ENCODE measurements at regions not wholly inside any gene's neighbourhood (a gene's known extent, or its start where the extent isn't known, plus 50 kb on each side); places are given as distances from the start of the nearest gene placed in this dataset.

GRCh38 chr3:69441040-69441439 lies 55.2 kb upstream of the FRMD4B start:
- no peak overlapping the region for H3K4me3 ChIP-seq
- H3K4me1 ChIP-seq, result peaks cover 0 to 5% (median 0%) of the 10 kb centered on the region in 4 donors
- H3K36me3 ChIP-seq, result no peaks in the 10 kb centered on the region
- TF ChIP-seq, protein P1, sequence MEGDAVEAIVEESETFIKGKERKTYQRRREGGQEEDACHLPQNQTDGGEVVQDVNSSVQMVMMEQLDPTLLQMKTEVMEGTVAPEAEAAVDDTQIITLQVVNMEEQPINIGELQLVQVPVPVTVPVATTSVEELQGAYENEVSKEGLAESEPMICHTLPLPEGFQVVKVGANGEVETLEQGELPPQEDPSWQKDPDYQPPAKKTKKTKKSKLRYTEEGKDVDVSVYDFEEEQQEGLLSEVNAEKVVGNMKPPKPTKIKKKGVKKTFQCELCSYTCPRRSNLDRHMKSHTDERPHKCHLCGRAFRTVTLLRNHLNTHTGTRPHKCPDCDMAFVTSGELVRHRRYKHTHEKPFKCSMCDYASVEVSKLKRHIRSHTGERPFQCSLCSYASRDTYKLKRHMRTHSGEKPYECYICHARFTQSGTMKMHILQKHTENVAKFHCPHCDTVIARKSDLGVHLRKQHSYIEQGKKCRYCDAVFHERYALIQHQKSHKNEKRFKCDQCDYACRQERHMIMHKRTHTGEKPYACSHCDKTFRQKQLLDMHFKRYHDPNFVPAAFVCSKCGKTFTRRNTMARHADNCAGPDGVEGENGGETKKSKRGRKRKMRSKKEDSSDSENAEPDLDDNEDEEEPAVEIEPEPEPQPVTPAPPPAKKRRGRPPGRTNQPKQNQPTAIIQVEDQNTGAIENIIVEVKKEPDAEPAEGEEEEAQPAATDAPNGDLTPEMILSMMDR (IDR thresholded peaks at IDR 0.05), result no peak
- TF ChIP-seq POLR2A (IDR thresholded peaks at IDR 0.05) (no peak), POLR2AphosphoS5 (IDR thresholded peaks at IDR 0.05) (no peak)
- intact Hi-C loops (cut with DNase I; ENCODE audit: low total_unique reads), result no loop called here
- no peaks in the 10 kb centered on the region for H3K9me3 ChIP-seq
- in situ Hi-C loops (cut with MboI; ENCODE audit: low pct_ligation_motif_present in 1 of 4, low pct_unique_long_range_greater_than_20kb in 1 of 4, low sequenced_read_pairs in 3 of 4), result loop anchor here (10.0 to 25.0 kb wide), 2 partner anchors 221 to 224 kb away; no protein-coding TSS in a partner anchor
- H3K27me3 ChIP-seq, result no peaks in the 10 kb centered on the region
- no peak overlapping the region for H3K27ac ChIP-seq
- 82% methylated on average over 1 of the region's 1 CpG; no CpG with 5 or more reads in 1 of the 2 donors for WGBS, 2 donors (ENCODE audit: low coverage in 1 of 2)
- no peak for DNase-seq

GRCh38 chr3:69439643-69440270 lies 53.9 kb upstream of the FRMD4B start:
- Histone ChIP-seq H3K4me3 (no peak overlapping the region), H3K27ac (no peak overlapping the region), H3K27me3 (no peaks in the 10 kb centered on the region), H3K36me3 (no peaks in the 10 kb centered on the region), H3K9me3 (no peaks in the 10 kb centered on the region), H3K4me1 (peaks cover 0 to 5% (median 0%) of the 10 kb centered on the region in 4 donors)
- intact Hi-C loops (cut with DNase I; ENCODE audit: low total_unique reads), result no loop called here
- no peak for DNase-seq
- in situ Hi-C loops (cut with MboI; ENCODE audit: low pct_ligation_motif_present in 1 of 4, low pct_unique_long_range_greater_than_20kb in 1 of 4, low sequenced_read_pairs in 3 of 4), result loop anchor here (10.0 to 25.0 kb wide), 2 partner anchors 223 to 225 kb away; no protein-coding TSS in a partner anchor
- TF ChIP-seq EP300 (IDR thresholded peaks at IDR 0.05; ENCODE audit: low read depth), result no peak
- TF ChIP-seq, protein P1 (IDR thresholded peaks at IDR 0.05), result peak in 4 of 5 experiments; percentile 29 to 45 (median 34)
- 0 to 20% methylated on average over 1 of the region's 1 CpG for WGBS, 2 donors (ENCODE audit: low coverage in 1 of 2)

DNA sequence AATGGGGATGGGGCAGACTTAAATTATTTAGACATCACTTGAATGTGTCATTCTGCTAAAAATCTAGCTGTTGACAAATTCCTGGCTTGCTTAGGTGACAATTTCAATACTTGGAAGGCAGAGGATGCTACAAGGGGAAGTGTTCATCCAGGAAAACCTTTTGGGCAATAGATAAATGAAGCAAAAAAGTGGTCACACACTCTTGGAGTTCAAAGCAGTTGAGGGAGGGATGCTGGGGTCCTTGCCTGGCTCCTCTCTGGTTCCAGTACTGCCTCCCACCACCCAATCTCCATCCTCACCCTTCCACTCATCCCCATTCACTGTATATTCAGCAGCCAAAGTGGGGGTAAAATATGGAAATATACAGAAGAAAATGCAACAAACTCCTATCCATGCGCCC lies 52.6 kb upstream of the FRMD4B start:
- no peak for DNase-seq
- TF ChIP-seq POLR2AphosphoS5 (IDR thresholded peaks at IDR 0.05), result no peak
- no peak for TF ChIP-seq POLR2A (IDR thresholded peaks at IDR 0.05)
- TF ChIP-seq EP300 (IDR thresholded peaks at IDR 0.05; ENCODE audit: low read depth), result no peak
- TF ChIP-seq, protein P1 (IDR thresholded peaks at IDR 0.05), result no peak
- no peaks in the 10 kb centered on the region for H3K9me3 ChIP-seq
- intact Hi-C loops (cut with DNase I; ENCODE audit: low total_unique reads) (no loop called here), in situ Hi-C loops (cut with MboI; ENCODE audit: low pct_ligation_motif_present in 1 of 4, low pct_unique_long_range_greater_than_20kb in 1 of 4, low sequenced_read_pairs in 3 of 4) (loop anchor here in 3 of 4 donors (25.0 kb wide), 1 partner anchor 224 kb away; no protein-coding TSS in a partner anchor)
- no peak overlapping the region for H3K27ac ChIP-seq
- no peaks in the 10 kb centered on the region for H3K27me3 ChIP-seq
- no peak overlapping the region for H3K4me3 ChIP-seq
- WGBS, 2 donors (ENCODE audit: low coverage in 1 of 2), result 60 to 89% methylated on average over 1 of the region's 1 CpG
- H3K4me1 ChIP-seq, result no peaks in the 10 kb centered on the region
- H3K36me3 ChIP-seq, result no peaks in the 10 kb centered on the region

GRCh38 chr3:69435274-69436265 lies 49.7 kb upstream of the FRMD4B start:
- Histone ChIP-seq H3K27ac (no peak overlapping the region), H3K4me3 (no peak overlapping the region), H3K36me3 (no peaks in the 10 kb centered on the region), H3K4me1 (no peaks in the 10 kb centered on the region), H3K27me3 (no peaks in the 10 kb centered on the region), H3K9me3 (no peaks in the 10 kb centered on the region)
- TF ChIP-seq EP300 (IDR thresholded peaks at IDR 0.05; ENCODE audit: low read depth) (no peak), POLR2AphosphoS5 (IDR thresholded peaks at IDR 0.05) (no peak), POLR2A (IDR thresholded peaks at IDR 0.05) (no peak)
- TF ChIP-seq, protein P1 (IDR thresholded peaks at IDR 0.05), result no peak
- no peak for DNase-seq
- intact Hi-C loops (cut with DNase I; ENCODE audit: low total_unique reads), result no loop called here
- in situ Hi-C loops (cut with MboI; ENCODE audit: low pct_ligation_motif_present in 1 of 4, low pct_unique_long_range_greater_than_20kb in 1 of 4, low sequenced_read_pairs in 3 of 4), result loop anchor here in 3 of 4 donors (25.0 kb wide), 1 partner anchor 227 kb away; no protein-coding TSS in a partner anchor
- 49 to 78% methylated on average over 1 to 2 of the region's 2 CpGs for WGBS, 2 donors (ENCODE audit: low coverage in 1 of 2)

Measured in transverse colon (tissue), 4 donors.